ENCODE measurements at regions not wholly inside any gene's neighbourhood (a gene's known extent, or its start where the extent isn't known, plus 50 kb on each side); places are given as distances from the start of the nearest gene placed in this dataset.
"Not testable (repeated sequence)": the region's sequence is repeated elsewhere in the genome, so short reads cannot be mapped to it uniquely, and the experiment has no call there.

- not testable (repeated sequence) for DNase-seq
Observed at GRCh38 chr2:155880382-155880781, 452.1 kb downstream of the NR4A2 start.

GRCh38 chr2:155879900-155880299, 452.6 kb downstream of the NR4A2 start:
- DNase-seq: not testable (repeated sequence)

- DNase-seq: no peak
Observed at GRCh38 chr2:155872396-155872795, 460.1 kb downstream of the NR4A2 start.

- DNase-seq: no peak
Observed at GRCh38 chr2:155871940-155872339, 460.6 kb downstream of the NR4A2 start.

- no peak for DNase-seq
Observed at GRCh38 chr2:155867564-155867963, 465.0 kb downstream of the NR4A2 start.

GRCh38 chr2:155866477-155866876, 466.0 kb downstream of the NR4A2 start:
- no peak for DNase-seq

GRCh38 chr2:155852156-155852555, 480.4 kb downstream of the NR4A2 start:
- DNase-seq: no peak

GRCh38 chr2:155846259-155846658, 486.3 kb downstream of the NR4A2 start:
- DNase-seq: no peak

GRCh38 chr2:155844461-155844860, 488.1 kb downstream of the NR4A2 start:
- DNase-seq: no peak

- no peak for DNase-seq
Observed at GRCh38 chr2:155842103-155842502, 490.4 kb downstream of the NR4A2 start.

GRCh38 chr2:155841442-155841841, 491.1 kb downstream of the NR4A2 start:
- no peak for DNase-seq

GRCh38 chr2:155840661-155841060, 491.9 kb downstream of the NR4A2 start:
- no peak for DNase-seq

- no peak for DNase-seq
Observed at GRCh38 chr2:155839991-155840390, 492.5 kb downstream of the NR4A2 start.

- no peak for DNase-seq
Observed at GRCh38 chr2:155839436-155839835, 493.1 kb downstream of the NR4A2 start.

- no peak for DNase-seq
Observed at GRCh38 chr2:155836439-155836838, 496.1 kb downstream of the NR4A2 start.

GRCh38 chr2:155830817-155831579, 501.5 kb downstream of the NR4A2 start:
- no peak for DNase-seq

GRCh38 chr2:155830351-155830750, 502.2 kb downstream of the NR4A2 start:
- no peak for DNase-seq

- no peak for DNase-seq
Observed at GRCh38 chr2:155825876-155826275, 506.6 kb downstream of the NR4A2 start.

- no peak for DNase-seq
Observed at GRCh38 chr2:155815851-155816250, 516.7 kb downstream of the NR4A2 start.

- no peak for DNase-seq
Observed at GRCh38 chr2:155815275-155815674, 517.2 kb downstream of the NR4A2 start.

- no peak for DNase-seq
Observed at GRCh38 chr2:155810411-155810810, 522.1 kb downstream of the NR4A2 start.

- no peak for DNase-seq
Observed at GRCh38 chr2:155802888-155803287, 529.6 kb downstream of the NR4A2 start.

GRCh38 chr2:155792666-155793065, 539.9 kb downstream of the NR4A2 start:
- no peak for DNase-seq

GRCh38 chr2:155770516-155770915, 562.0 kb downstream of the NR4A2 start:
- DNase-seq: no peak

All from CD4-positive, alpha-beta T cell treated with Interferon gamma for 1 hour (primary cell).